ENCODE measurements at regions not wholly inside any gene's neighbourhood (a gene's known extent, or its start where the extent isn't known, plus 50 kb on each side); places are given as distances from the start of the nearest gene placed in this dataset.

GRCh38 chr5:175146733-175147132, 297.2 kb downstream of the DRD1 start:
- no peak for TF ChIP-seq CTCF (conservative IDR thresholded peaks at IDR 0.05; ENCODE audit: low read depth, low read length)
- DNase-seq (ENCODE audit: low read depth), result no peak

GRCh38 chr5:175141421-175141820, 302.6 kb downstream of the DRD1 start:
- no peak for TF ChIP-seq CTCF (conservative IDR thresholded peaks at IDR 0.05; ENCODE audit: low read depth, low read length)

More at GRCh38 chr5:175146733-175147132, 297.2 kb downstream of the DRD1 start:
- no peak overlapping the region for H3K4me3 ChIP-seq (ENCODE audit: low read depth, low read length)

GRCh38 chr5:175133185-175133584, 310.8 kb downstream of the DRD1 start:
- DNase-seq (ENCODE audit: low read depth), result no peak
- no peak for TF ChIP-seq CTCF (conservative IDR thresholded peaks at IDR 0.05; ENCODE audit: low read depth, low read length)
- H3K4me3 ChIP-seq (ENCODE audit: low read depth, low read length), result no peak overlapping the region

More at GRCh38 chr5:175141421-175141820, 302.6 kb downstream of the DRD1 start:
- DNase-seq (ENCODE audit: low read depth), result no peak
- no peak overlapping the region for H3K4me3 ChIP-seq (ENCODE audit: low read depth, low read length)

GRCh38 chr5:175131432-175131831, 312.6 kb downstream of the DRD1 start:
- no peak overlapping the region for H3K4me3 ChIP-seq (ENCODE audit: low read depth, low read length)
- no peak for DNase-seq (ENCODE audit: low read depth)
- TF ChIP-seq CTCF (conservative IDR thresholded peaks at IDR 0.05; ENCODE audit: low read depth, low read length), result no peak

- no peak overlapping the region for H3K4me3 ChIP-seq (ENCODE audit: low read depth, low read length)
- no peak for TF ChIP-seq CTCF (conservative IDR thresholded peaks at IDR 0.05; ENCODE audit: low read depth, low read length)
- no peak for DNase-seq (ENCODE audit: low read depth)
Observed at GRCh38 chr5:175129619-175130018, 314.4 kb downstream of the DRD1 start.

GRCh38 chr5:175129121-175129520, 314.9 kb downstream of the DRD1 start:
- no peak overlapping the region for H3K4me3 ChIP-seq (ENCODE audit: low read depth, low read length)
- no peak for TF ChIP-seq CTCF (conservative IDR thresholded peaks at IDR 0.05; ENCODE audit: low read depth, low read length)
- DNase-seq (ENCODE audit: low read depth), result no peak

- no peak for TF ChIP-seq CTCF (conservative IDR thresholded peaks at IDR 0.05; ENCODE audit: low read depth, low read length)
- no peak overlapping the region for H3K4me3 ChIP-seq (ENCODE audit: low read depth, low read length)
- DNase-seq (ENCODE audit: low read depth), result no peak
Observed at GRCh38 chr5:175124821-175125220, 319.2 kb downstream of the DRD1 start.
